NCI-H510A treated with DMSO at 0.1 percent for 48 hours (cell line): ENCODE measurements at regions not wholly inside any gene's neighbourhood (a gene's known extent, or its start where the extent isn't known, plus 50 kb on each side); places are given as distances from the start of the nearest gene placed in this dataset.
"Not testable (repeated sequence)": the region's sequence is repeated elsewhere in the genome, so short reads cannot be mapped to it uniquely, and the experiment has no call there.

Experiments
- DNase-seq: peaks from one replicate; lab custom pipeline; 2025; lab: John Stamatoyannopoulos, UW

DNA sequence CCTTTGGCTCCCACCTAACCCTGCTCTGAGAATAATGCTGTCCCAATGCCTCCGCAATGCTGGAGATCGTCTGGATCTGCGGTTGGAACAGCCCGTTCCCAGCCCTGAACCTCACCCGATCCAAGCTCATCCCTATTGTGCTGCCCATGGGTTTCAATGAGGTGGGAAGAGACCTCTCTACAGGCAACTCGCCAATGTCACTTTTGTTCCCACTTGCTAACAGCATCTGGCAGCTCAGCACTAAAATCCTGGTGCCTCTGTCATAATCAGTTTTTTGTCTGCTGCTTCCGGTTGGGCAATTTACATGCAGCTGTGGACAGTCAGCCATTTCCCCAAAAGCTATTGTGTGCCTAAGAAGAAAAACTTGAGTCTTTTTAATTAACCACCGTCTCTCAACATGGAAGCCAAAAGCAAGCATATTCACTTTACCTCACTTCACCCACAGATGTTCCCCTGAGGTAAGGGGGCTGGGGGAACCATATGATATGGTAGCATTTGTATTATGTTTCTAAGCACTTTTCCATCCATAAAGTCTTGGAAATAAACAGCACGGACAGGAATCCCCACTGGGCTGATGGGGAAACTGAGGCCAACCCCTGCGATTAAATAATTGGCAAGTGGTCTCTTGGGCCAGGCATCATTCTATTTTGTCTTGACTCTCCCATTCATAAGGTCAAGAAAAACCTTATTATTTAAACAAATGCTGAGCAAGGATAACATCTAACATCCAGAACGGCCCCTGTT lies 159.2 kb upstream of the CDH5 start:
- peak; percentile 13 for DNase-seq

DNA sequence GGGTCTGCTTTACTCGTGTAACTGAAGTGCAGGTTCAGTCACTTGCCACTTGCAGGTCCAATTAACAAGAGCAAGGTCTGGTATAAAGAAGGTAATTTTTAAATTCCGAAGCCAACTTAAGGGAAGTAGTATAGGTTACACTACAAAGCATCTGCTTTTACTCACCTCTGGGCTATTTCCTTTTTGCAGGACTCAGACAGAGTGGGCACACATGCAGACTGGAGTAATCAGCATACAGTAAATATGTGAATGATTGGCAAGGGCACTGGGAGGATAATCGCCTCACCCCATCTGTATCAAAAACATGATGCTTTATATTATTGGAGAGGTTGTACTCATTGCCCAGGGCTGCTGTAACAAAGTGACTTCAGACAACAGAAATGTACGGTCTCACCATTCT lies 160.1 kb upstream of the CDH5 start:
- DNase-seq, result no peak

DNA sequence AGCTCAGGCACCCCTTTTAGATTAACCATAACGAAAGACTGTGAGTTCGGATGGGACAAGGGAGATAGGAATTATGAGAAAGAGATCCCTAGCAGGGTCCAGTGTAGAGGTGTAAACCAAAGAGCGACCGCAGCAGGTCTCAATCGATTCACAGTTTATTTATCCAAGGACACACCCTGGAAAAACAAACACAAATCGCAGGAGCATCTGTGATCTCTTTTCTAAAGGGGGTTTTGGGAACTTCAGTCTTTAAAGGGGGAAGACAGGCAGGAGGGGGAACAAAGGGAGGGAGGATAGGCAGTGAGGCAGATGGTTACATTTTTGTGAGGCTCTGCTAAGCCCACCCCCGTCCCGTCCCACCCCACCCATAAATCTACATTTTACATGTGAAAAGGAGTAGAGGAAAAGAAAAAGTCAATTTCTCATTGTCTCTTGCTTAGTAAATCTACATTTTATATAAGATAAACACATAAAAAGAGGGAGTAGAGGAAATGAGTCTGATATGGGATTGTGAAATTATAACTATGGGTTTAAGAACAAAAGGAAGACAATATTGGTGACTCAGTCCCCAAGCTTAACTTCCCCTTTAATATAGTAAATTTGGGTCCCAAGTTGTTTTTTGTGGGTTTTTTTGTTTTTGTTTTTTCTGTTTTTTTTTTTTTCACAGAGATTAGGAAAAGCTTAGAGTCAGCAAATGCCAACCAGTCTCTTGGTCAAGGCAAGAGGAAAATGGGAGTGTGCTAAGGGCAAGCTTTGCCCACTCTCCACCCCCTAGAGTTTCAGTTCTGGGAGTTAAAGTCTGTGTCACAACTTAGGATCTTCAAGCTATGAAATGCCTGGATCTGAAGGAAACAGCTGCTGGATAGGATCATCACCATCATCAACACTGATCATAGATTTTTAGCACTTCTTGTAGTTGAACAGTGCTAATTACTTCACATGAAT lies 160.9 kb upstream of the CDH5 start:
- peak; percentile 27 for DNase-seq

GRCh38 chr16:66204756-66205155 lies 161.7 kb upstream of the CDH5 start:
- DNase-seq, result peak; percentile 12

DNA sequence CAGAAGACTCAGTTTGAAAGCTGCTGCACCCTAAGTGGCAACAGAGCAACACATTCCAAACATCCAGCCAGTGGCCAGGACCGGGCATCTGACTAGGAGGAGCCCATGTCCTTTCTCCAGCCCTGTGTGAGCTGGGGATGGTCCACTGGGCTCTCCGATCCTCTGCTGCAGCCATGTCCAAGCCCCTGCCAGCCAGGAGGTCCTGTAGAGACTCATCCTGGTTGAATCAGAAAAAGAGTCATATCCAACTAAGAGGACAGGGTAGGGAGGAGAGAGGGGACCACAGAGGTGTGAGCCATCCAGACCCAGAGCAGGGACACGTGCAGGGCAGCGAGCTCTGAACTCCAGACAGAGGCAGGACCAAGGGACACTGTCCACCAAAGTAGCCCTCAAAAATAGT lies 163.0 kb upstream of the CDH5 start:
- no peak for DNase-seq

DNA sequence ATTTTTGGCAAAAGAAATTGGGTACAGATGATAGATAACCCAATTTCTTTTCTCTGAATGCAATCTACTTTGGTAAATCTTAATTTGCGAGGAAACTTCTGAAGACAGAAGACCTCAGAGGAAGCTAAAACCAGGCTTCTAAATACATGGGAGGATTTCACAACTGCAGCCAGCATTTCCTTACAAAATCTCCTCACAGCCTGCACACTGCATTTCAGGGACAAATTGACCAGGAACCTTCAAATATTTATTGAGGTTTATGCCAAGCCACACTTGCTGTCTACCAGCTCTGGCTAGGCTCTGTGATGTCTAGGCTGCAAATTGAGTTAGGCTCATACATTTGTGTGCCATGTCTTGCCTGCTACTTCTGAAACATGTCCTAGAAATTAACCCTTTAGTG lies 167.3 kb upstream of the CDH5 start:
- no peak for DNase-seq

DNA sequence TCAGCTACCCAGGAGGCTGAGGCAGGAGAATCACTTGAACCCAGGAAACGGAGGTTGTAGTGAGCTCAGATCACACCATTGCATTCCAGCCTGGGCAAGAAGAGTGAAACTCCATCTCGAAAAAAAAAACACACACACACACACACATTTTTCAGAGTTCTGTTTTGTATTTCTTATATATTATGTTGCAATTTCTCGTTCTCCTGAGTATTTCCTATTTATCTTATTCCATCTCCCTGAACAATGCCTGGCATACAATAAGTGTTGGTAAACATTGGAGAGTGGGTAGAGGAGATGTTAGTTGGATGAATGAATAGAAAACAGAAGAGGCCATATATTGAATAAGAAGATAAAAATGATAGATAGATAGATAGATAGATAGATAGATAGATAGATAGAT lies 167.8 kb upstream of the CDH5 start:
- no peak for DNase-seq

- peak; percentile 19 for DNase-seq
These were observed 168.7 kb upstream of the CDH5 start for GRCh38 chr16:66197668-66198278.

DNA sequence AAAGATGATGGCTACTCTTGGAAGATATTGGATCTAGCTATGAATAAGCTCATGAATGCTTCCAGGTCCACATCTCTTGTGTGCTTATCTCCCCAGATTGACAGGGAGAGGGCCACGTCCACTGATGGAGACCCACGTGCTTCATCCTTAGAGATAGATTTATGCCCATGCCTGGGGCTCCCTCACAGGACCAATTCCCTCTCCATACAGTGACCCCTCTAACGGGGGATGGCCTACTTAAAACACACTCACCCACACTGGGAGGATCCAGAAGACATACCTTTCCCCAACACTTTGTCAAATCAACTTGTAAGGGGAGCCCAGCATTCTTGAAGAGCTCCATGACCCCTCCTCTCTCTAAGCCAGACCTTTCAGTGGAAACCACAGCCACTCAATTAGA lies 169.7 kb upstream of the CDH5 start:
- no peak for DNase-seq

GRCh38 chr16:66194866-66195265 lies 171.6 kb upstream of the CDH5 start:
- DNase-seq, result no peak

DNA sequence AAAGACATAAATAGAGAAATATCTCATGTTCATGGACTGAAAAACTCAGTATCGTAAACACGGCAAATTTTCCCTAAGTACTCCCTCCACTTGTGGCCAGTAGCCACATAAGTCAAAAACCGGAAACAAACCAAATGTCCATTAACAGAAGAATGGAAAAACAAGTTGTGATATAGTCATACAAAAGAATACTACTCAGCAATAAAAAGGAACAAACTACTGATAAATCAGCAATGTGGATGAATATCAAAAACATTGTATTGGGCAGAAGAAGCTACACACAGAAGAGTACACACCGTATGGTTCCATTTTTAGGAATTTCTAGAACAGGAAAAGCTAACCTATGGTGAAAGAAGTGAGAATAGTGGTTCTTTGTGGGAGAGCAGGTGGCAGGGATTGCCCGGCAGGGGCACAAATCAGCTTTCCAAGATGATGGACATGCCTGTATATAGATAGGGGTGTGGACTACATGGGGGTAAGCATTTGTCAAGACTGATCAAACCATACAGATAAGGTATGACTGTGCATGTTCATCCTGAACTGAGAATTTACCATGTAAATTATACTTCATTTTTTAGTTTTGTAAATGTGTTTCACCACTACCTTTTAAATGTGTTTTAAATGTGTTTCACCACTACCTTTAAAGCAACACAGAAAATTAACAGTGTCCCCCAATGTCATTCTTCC lies 172.8 kb upstream of the CDH5 start:
- DNase-seq, result no peak

DNA sequence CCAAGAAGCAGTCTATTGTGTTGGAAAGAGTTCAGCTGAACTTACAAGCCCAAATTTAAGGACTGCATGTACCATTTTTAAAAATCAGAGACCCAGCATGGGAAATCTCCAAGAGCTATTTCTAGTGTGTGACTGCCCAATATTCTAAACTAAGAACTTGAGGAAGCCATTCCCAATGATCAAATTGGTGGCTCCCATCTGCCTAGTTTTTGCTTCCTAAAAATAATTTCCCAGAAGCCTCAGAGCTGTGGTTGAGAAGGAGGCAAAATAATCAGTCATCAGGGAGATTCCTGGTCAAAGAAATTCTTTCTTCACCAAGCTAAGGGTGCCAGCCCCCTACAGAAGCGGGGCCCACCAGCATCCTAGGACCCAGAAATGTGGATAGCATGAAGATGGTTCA lies 176.1 kb upstream of the CDH5 start:
- DNase-seq, result no peak

DNA sequence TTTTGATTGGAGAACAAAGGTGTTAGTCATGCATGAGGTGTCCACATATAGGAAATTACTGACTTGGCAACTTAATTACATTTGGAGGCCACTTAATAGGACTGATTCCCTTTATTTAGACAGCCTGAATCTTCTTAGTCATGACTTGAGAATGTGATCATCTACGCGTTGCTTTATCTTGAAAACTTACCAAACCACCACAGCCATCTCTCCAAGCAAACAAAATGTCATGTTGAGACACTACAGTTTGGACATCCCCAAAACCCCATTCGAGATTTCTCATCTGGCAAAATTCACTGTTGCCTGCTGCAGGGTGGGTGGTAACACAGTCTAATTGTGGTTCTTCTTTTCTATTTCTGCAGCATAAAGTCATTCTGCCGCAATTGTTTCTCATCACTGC lies 176.5 kb upstream of the CDH5 start:
- DNase-seq, result no peak

DNA sequence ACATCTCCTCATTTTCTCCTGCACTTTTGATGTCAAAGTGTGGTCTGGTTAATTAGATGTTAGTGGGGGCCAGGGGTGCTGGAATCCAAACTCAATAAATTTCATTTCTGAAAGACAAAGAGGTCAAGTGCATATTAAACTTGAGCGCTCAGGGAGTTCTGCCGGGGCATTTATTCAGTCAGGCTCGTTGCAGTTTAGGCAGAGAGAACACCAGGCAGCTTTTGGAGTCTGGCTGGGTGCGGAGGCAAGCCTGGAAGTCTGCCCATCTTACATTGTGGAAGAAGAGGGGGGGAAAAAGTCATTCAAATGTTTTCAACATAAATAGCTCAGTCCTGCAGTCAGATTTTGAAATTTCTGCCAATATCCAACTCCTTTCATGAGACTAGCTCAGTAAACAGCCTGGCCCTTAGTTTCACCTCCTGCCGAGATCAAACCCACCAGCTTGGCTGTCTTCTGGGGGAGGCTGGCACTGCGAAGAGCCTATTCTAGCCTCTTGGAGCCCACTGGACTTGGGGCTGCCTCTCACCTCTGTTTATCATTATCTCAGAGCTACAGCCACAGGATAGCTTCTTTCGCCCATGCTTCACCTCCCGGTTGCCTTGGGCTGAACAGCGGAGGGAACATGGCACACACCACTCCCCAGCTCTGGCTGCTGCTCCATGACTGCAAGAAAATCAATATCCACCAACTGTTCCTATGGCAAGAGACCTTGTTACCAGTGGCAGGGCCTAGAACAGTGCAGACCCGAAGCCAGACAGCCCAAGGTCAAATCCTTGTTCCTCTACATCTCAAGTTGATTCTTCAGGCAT lies 177.4 kb upstream of the CDH5 start:
- no peak for DNase-seq

DNA sequence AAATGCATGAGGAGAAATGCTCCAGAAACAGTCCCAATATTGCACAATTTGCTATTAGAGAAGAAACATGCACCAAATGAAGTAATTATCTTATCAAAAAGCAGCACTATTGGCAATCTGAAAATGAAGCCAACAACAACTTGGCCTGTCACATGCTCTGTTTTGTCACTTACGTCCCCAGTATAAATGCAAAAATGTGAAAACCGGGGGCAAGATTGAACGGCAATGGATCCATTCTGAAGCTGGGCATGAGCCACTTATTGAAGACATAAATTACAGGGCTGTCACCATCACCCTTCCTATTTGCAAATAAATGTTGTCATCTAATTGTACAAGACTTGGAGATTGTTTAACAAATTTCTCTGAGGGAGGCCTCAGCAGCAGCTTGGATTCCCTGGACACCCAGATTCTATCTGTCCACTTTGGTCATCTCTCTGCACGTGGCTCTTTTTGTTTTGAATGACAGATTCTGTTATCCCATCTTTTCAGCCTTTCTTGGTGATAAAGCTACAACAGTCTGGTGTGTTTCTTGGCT lies 180.2 kb upstream of the CDH5 start:
- DNase-seq, result no peak

GRCh38 chr16:66182592-66182991 lies 183.9 kb upstream of the CDH5 start:
- no peak for DNase-seq

DNA sequence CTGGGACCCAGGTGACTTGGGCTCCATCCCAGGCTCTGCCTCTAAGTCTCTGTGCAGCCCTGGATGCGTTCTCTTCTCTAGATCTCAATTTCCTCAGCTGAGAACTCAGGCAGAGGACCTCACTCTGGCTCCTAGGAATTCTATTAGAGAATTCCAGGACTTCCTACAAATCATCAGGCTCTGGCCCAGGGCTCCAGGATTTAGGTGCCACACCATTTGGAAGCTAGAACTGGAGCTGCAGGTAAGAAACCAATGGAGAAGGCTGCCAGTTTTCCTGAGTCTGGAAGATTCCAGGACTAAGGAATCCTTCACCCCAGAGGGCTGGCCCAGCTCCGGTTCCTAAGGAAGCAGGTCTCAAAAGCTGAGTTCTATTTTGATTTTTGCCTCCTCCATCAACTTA lies 189.8 kb upstream of the CDH5 start:
- no peak for DNase-seq

DNA sequence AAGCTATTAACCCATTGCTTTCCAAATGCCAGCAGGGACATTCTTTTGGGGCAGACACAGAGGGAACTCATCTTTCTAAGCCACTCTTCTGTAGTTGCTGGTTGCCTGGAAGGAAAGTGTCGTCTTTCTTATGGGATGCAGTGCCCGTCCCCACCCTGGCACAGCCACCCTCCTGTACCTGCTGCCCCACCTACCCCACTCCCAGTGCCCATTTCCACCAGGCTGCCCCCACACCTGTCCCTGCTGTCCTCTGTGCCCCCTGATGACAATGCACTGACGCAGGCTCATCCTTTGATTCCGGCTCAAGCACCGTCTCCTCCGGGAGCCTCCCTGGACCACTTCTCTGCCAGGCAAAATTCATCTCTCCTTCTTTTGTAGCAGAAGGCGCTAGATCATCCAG lies 190.4 kb upstream of the CDH5 start:
- no peak for DNase-seq

DNA sequence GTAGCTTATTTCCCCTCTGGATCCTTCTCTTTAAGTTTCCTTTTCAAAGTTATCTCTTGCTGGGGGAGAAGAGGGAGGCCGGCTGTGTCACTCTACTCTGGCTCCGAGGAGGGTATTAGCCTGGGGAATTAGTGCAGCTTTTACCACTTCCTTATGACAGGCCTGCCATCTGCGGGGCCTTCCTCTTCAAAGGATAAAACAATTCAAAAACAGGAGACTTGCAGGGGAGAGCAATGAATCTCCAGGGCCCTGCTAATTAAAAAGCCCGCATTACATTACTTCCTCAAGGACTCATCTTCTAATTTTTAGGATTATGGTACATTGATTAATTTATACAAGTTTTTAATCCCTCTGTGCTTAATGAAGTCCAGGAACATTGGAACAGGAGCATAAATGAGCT lies 190.9 kb upstream of the CDH5 start:
- DNase-seq, result no peak

- no peak for DNase-seq
These were observed 191.4 kb upstream of the CDH5 start for GRCh38 chr16:66175058-66175457.

DNA sequence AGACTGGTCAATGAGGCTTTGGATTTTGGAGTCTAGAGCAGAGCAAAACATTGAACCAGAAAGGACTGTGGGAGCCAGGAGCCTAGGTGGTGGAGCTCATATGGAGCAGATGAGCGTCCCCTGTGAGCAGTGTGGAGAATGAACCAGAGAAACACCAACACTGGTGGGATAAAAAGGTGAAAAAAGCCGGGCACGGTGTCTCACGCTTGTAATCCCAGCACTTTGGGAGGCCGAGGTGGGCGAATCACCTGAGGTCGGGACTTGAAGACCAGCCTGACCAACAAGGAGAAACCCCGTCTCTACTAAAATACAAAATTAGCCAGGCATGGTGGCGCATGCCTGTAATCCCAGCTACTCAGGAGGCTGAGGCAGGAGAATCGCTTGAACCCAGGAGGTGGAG lies 192.7 kb upstream of the CDH5 start:
- DNase-seq, result not testable (repeated sequence)
